A549 (cell line): ENCODE measurements at regions not wholly inside any gene's neighbourhood (a gene's known extent, or its start where the extent isn't known, plus 50 kb on each side); places are given as distances from the start of the nearest gene placed in this dataset.

Source experiments
- ATAC-seq, 2 experiments: fragments of 200-7000 bp in 1 of 2; fragments of >200 bp in 1 of 2; cut with Nextera tagmentation in 1 of 2; cut with Tn5 transposase in 1 of 2; 3 replicates each; pipeline versions ENCODE4 v1.8.0 to v1.9.1; 2018 to 2020; ENCODE audit warnings: mild to moderate bottlenecking in 1 of 2, moderate library complexity in 1 of 2
- CTCF ChIA-PET: fragments of 300-600 bp; sonication (Branson Sonifier 250); formaldehyde crosslinking; extraction: SDS; loops from one replicate; lab custom pipeline; 2021; ENCODE audit warnings: antibody characterized with exemption, inconsistent platforms; lab: Yijun Ruan, JAX
- POLR2A ChIA-PET: fragments of 350-600 bp; formaldehyde crosslinking; extraction: SDS; loops from one replicate; lab custom pipeline; 2021; ENCODE audit warnings: antibody characterized with exemption, inconsistent platforms; lab: Yijun Ruan, JAX
- DNase-seq, 2 experiments: peaks; one replicate each; pipeline versions ENCODE4 v3.0.0 to v3.0.0-alpha.2; 2011 to 2016; ENCODE audit warnings: low read depth in 1 of 2, low spot score in 1 of 2
- FAIRE-seq: peaks from 2 replicates; lab custom pipeline; 2011; peaks lifted over from hg19 to GRCh38; lab: Jason Lieb, UNC
- H3K27ac ChIP-seq, 2 experiments: fragments of >200 bp; sonication (Bioruptor Twin); formaldehyde crosslinking; 3 replicates each; pipeline ENCODE4 v1.5.1; 2016 to 2017
- H3K4me1 ChIP-seq: fragments of >200 bp; sonication (Bioruptor Twin); formaldehyde crosslinking; 3 replicates; pipeline ENCODE4 v1.6.1; 2016
- H3K4me2 ChIP-seq: fragments of >200 bp; sonication (Bioruptor Twin); formaldehyde crosslinking; 3 replicates; pipeline ENCODE4 v1.6.1; 2016
- H3K4me3 ChIP-seq: fragments of >200 bp; sonication (Bioruptor Twin); formaldehyde crosslinking; 3 replicates; pipeline ENCODE4 v1.5.1; 2016
- H3K9me3 ChIP-seq: fragments of >200 bp; sonication (Bioruptor Twin); formaldehyde crosslinking; 3 replicates; pipeline ENCODE4 v1.6.1; 2016
- BCL3 ChIP-seq: fragments of >200 bp; sonication (Bioruptor Twin); formaldehyde crosslinking; IDR thresholded peaks from 3 replicates; pipeline ENCODE4 v1.6.1; 2016
- BHLHE40 ChIP-seq: IDR thresholded peaks from 2 replicates; pipeline ENCODE4 v1.6.1; 2012; ENCODE audit warnings: low read depth, low read length, inconsistent platforms
- CBX2 ChIP-seq: fragments of 200-600 bp; sonication (generic); IDR thresholded peaks from 2 replicates; pipeline ENCODE4 v1.6.1; 2016; ENCODE audit warnings: low read depth, mild to moderate bottlenecking, borderline replicate concordance
- CBX8 ChIP-seq: fragments of 200-600 bp; sonication (generic); IDR thresholded peaks from 2 replicates; pipeline ENCODE4 v1.6.1; 2016
- CHD2 ChIP-seq: fragments of 150-350 bp; IDR thresholded peaks from 2 replicates; pipeline ENCODE4 v1.6.1; 2014; ENCODE audit warnings: low read length; ENCODE audit not compliant: partially characterized antibody
- CTCF ChIP-seq: fragments of >200 bp; sonication (Bioruptor Twin); formaldehyde crosslinking; IDR thresholded peaks from 3 replicates; pipeline ENCODE4 v1.5.1; 2016
- E2F6 ChIP-seq: IDR thresholded peaks from 2 replicates; pipeline ENCODE4 v1.6.1; 2012; ENCODE audit warnings: low read depth, borderline replicate concordance
- EHMT2 ChIP-seq: fragments of 200-600 bp; sonication (generic); IDR thresholded peaks from 2 replicates; pipeline ENCODE4 v1.6.1; 2016; ENCODE audit warnings: antibody characterized with exemption, low read depth, mild to moderate bottlenecking, moderate library complexity
- ELK1 ChIP-seq: fragments of 150-350 bp; IDR thresholded peaks from 2 replicates; pipeline ENCODE4 v1.6.1; 2014; ENCODE audit warnings: low read depth, mild to moderate bottlenecking, low read length
- EP300 ChIP-seq, 2 experiments: fragments of >200 bp; sonication (Bioruptor Twin); formaldehyde crosslinking; IDR thresholded peaks; 2 replicates in 1 of 2; 3 replicates in 1 of 2; pipeline ENCODE4 v1.6.1; 2016 to 2017
- ESRRA ChIP-seq: fragments of 150-350 bp; IDR thresholded peaks from 2 replicates; pipeline ENCODE4 v1.6.1; 2014; ENCODE audit warnings: mild to moderate bottlenecking, low read length, borderline replicate concordance
- FOSL2 ChIP-seq, 2 experiments: fragments of 450-650 bp in 1 of 2; fragments of >200 bp in 1 of 2; sonication (Bioruptor Twin) in 1 of 2; formaldehyde crosslinking; IDR thresholded peaks; 2 replicates each; pipeline versions ENCODE4 v1.5.0 to v1.6.1; 2016 to 2020; ENCODE audit warnings: mild to moderate bottlenecking in 1 of 2, moderate library complexity in 1 of 2
- HEYL ChIP-seq: fragments of 250-450 bp; sonication (Bioruptor Pico); IDR thresholded peaks from 2 replicates; pipeline ENCODE4 v1.8.0; 2021; ENCODE audit warnings: mild to moderate bottlenecking, moderate library complexity
- HMGXB4 ChIP-seq: fragments of 250-450 bp; sonication (Bioruptor Pico); IDR thresholded peaks from 2 replicates; pipeline ENCODE4 v1.5.0; 2021; ENCODE audit warnings: mild to moderate bottlenecking, moderate library complexity, borderline replicate concordance
- HOXB13 ChIP-seq: fragments of 250-450 bp; sonication (Bioruptor Pico); IDR thresholded peaks from 2 replicates; pipeline ENCODE4 v1.5.0; 2020; ENCODE audit warnings: low read depth, mild to moderate bottlenecking, moderate library complexity
- JUN ChIP-seq, 2 experiments: fragments of >200 bp; sonication (Bioruptor Twin); formaldehyde crosslinking; IDR thresholded peaks; 2 replicates in 1 of 2; 3 replicates in 1 of 2; pipeline ENCODE4 v1.6.1; 2016 to 2017
- KDM1A ChIP-seq: fragments of 200-600 bp; sonication (generic); IDR thresholded peaks from 2 replicates; pipeline ENCODE4 v1.6.1; 2016; ENCODE audit warnings: low read depth, mild to moderate bottlenecking
- KDM5A ChIP-seq: fragments of 200-600 bp; sonication (generic); IDR thresholded peaks from 2 replicates; pipeline ENCODE4 v1.6.1; 2016; ENCODE audit warnings: antibody characterized with exemption, mild to moderate bottlenecking
- MAFK ChIP-seq: fragments of 450-650 bp; IDR thresholded peaks from 2 replicates; pipeline ENCODE4 v1.6.1; 2014; ENCODE audit not compliant: partially characterized antibody
- MAZ ChIP-seq: fragments of 150-350 bp; IDR thresholded peaks from 2 replicates; pipeline ENCODE4 v1.6.1; 2014; ENCODE audit warnings: antibody characterized with exemption, low read depth, low read length, borderline replicate concordance
- NFE2L2 ChIP-seq: fragments of 150-350 bp; conservative IDR thresholded peaks from 2 replicates; pipeline ENCODE4 v1.6.1; 2014; ENCODE audit warnings: low read length
- NR3C1 ChIP-seq: fragments of >200 bp; sonication (Bioruptor Twin); formaldehyde crosslinking; IDR thresholded peaks from 3 replicates; pipeline ENCODE4 v1.6.1; 2017
- PBX3 ChIP-seq: IDR thresholded peaks from 2 replicates; pipeline ENCODE4 v1.6.1; 2012
- POLR2A ChIP-seq: IDR thresholded peaks from 2 replicates; pipeline ENCODE4 v1.6.1; 2012; ENCODE audit warnings: mild to moderate bottlenecking, low read length
- RAD21 ChIP-seq, 2 experiments: fragments of >200 bp in 1 of 2; sonication (Bioruptor Twin) in 1 of 2; formaldehyde crosslinking in 1 of 2; IDR thresholded peaks in 1 of 2; conservative IDR thresholded peaks in 1 of 2; 2 replicates in 1 of 2; 3 replicates in 1 of 2; pipeline ENCODE4 v1.6.1; 2012 to 2018; ENCODE audit warnings: inconsistent platforms in 1 of 2
- RCOR1 ChIP-seq: fragments of 150-350 bp; IDR thresholded peaks from 2 replicates; pipeline ENCODE4 v1.6.1; 2014; ENCODE audit warnings: antibody characterized with exemption, low read length, low read depth
- RFX5 ChIP-seq: fragments of 450-650 bp; IDR thresholded peaks from 2 replicates; pipeline ENCODE4 v1.7.1; 2014; ENCODE audit warnings: antibody characterized with exemption, mild to moderate bottlenecking, moderate library complexity
- RNF2 ChIP-seq: fragments of 200-600 bp; sonication (generic); IDR thresholded peaks from 2 replicates; pipeline ENCODE4 v1.6.1; 2016; ENCODE audit warnings: low read depth, mild to moderate bottlenecking, antibody characterized with exemption, moderate library complexity, borderline replicate concordance
- SMC3 ChIP-seq: fragments of >200 bp; sonication (Bioruptor Twin); formaldehyde crosslinking; IDR thresholded peaks from 3 replicates; pipeline ENCODE4 v1.6.1; 2018; ENCODE audit warnings: inconsistent platforms
- TP53 ChIP-seq: fragments of 250-450 bp; sonication (Bioruptor Pico); IDR thresholded peaks from 2 replicates; pipeline ENCODE4 v1.5.0; 2021; ENCODE audit warnings: mild to moderate bottlenecking, moderate library complexity
- ZSCAN20 ChIP-seq: fragments of 250-450 bp; sonication (Bioruptor Pico); IDR thresholded peaks from 2 replicates; pipeline ENCODE4 v1.8.0; 2022; ENCODE audit warnings: mild to moderate bottlenecking, moderate library complexity
- WGBS: methylation state at CpG from one replicate; pipeline ENCODE4 v1.1.6; 2017; ENCODE audit errors: missing lambda C conversion rate; 5-methylcytosine and 5-hydroxymethylcytosine counted together

GRCh38 chr15:25616471-25616870 is 177.6 kb upstream of the UBE3A start:
- Histone ChIP-seq H3K27ac (no peak overlapping the region), H3K9me3 (no peaks in the 10 kb centered on the region), H3K4me2 (no peak overlapping the region), H3K4me1 (no peaks in the 10 kb centered on the region), H3K4me3 (no peak overlapping the region)
- no peak for TF ChIP-seq HEYL
- no peak for TF ChIP-seq CBX8
- TF ChIP-seq RAD21 (conservative IDR thresholded peaks at IDR 0.05 in 1 of 2, IDR thresholded peaks at IDR 0.05 in 1 of 2), result no peak
- no peak for TF ChIP-seq JUN (IDR thresholded peaks at IDR 0.05)
- TF ChIP-seq CBX2, result no peak
- no peak for TF ChIP-seq RCOR1
- no peak for TF ChIP-seq NR3C1
- no peak for TF ChIP-seq ZSCAN20 (CRISPR knock-in tag)
- TF ChIP-seq MAFK, result no peak
- no peak for TF ChIP-seq BCL3
- no peak for TF ChIP-seq BHLHE40
- no peak for TF ChIP-seq NFE2L2
- no peak for TF ChIP-seq CTCF
- TF ChIP-seq TP53 (CRISPR knock-in tag), result no peak
- no peak for TF ChIP-seq ELK1
- no peak for TF ChIP-seq FOSL2 (IDR thresholded peaks at IDR 0.05)
- no peak for TF ChIP-seq FOSL2 (CRISPR knock-in tag; IDR thresholded peaks at IDR 0.05)
- no peak for TF ChIP-seq KDM1A
- TF ChIP-seq HMGXB4 (CRISPR knock-in tag), result no peak
- no peak for TF ChIP-seq KDM5A
- FAIRE-seq (no peak), ATAC-seq (no peak), DNase-seq (no peak)
- ChIA-PET CTCF (no interaction called here), POLR2A (no interaction called here)
- 28% methylated on average over 4 of the region's 4 CpGs for WGBS

GRCh38 chr15:25613134-25613533 is 174.3 kb upstream of the UBE3A start:
- Histone ChIP-seq H3K9me3 (no peaks in the 10 kb centered on the region), H3K4me1 (no peaks in the 10 kb centered on the region), H3K4me3 (no peak overlapping the region), H3K4me2 (no peak overlapping the region), H3K27ac (no peak overlapping the region)
- POLR2A ChIA-PET, result no interaction called here
- CTCF ChIA-PET, result no interaction called here
- ATAC-seq (no peak), DNase-seq (no peak), FAIRE-seq (no peak)
- WGBS, result 26% methylated on average over 6 of the region's 9 CpGs
- TF ChIP-seq RCOR1, result no peak
- no peak for TF ChIP-seq CBX8
- TF ChIP-seq NR3C1, result no peak
- TF ChIP-seq SMC3, result no peak
- no peak for TF ChIP-seq JUN (IDR thresholded peaks at IDR 0.05)
- TF ChIP-seq EHMT2, result no peak
- no peak for TF ChIP-seq PBX3
- TF ChIP-seq CHD2, result no peak
- TF ChIP-seq EP300 (IDR thresholded peaks at IDR 0.05), result no peak
- TF ChIP-seq RFX5, result no peak
- no peak for TF ChIP-seq E2F6
- TF ChIP-seq RAD21 (conservative IDR thresholded peaks at IDR 0.05 in 1 of 2, IDR thresholded peaks at IDR 0.05 in 1 of 2), result no peak
- TF ChIP-seq HOXB13 (CRISPR knock-in tag), result no peak
- no peak for TF ChIP-seq RNF2
- no peak for TF ChIP-seq POLR2A
- no peak for TF ChIP-seq ZSCAN20 (CRISPR knock-in tag)
- no peak for TF ChIP-seq ESRRA
- TF ChIP-seq CBX2, result no peak
- no peak for TF ChIP-seq MAZ
